GM18873 (cell line): ENCODE measurements at regions not wholly inside any gene's neighbourhood (a gene's known extent, or its start where the extent isn't known, plus 50 kb on each side); places are given as distances from the start of the nearest gene placed in this dataset.
"Not testable (repeated sequence)": the region's sequence is repeated elsewhere in the genome, so short reads cannot be mapped to it uniquely, and the experiment has no call there.

Source experiments
- ATAC-seq: cut with Tn5 transposase; IDR thresholded peaks from one replicate; pipeline ENCODE4 v1.9.1; 2021; ENCODE audit warnings: mild to moderate bottlenecking, moderate library complexity, moderate number of reproducible peaks; ENCODE audit not compliant: unreplicated experiment, low FRiP score

GRCh38 chr2:17208511-17208910 is 309.7 kb downstream of the RAD51AP2 start:
- ATAC-seq: no peak

GRCh38 chr2:17206771-17207170 is 311.5 kb downstream of the RAD51AP2 start:
- no peak for ATAC-seq

GRCh38 chr2:17204214-17204613 is 314.0 kb downstream of the RAD51AP2 start:
- not testable (repeated sequence) for ATAC-seq

GRCh38 chr2:17202628-17203027 is 315.6 kb downstream of the RAD51AP2 start:
- peak; percentile 90 for ATAC-seq

- ATAC-seq: no peak
Observed at GRCh38 chr2:17199741-17200140, 318.5 kb downstream of the RAD51AP2 start.

GRCh38 chr2:17196380-17196779 is 321.9 kb downstream of the RAD51AP2 start:
- ATAC-seq: no peak

GRCh38 chr2:17195016-17195415 is 323.2 kb downstream of the RAD51AP2 start:
- no peak for ATAC-seq

GRCh38 chr2:17194083-17194482 is 324.2 kb downstream of the RAD51AP2 start:
- ATAC-seq: no peak

- ATAC-seq: not testable (repeated sequence)
Observed at GRCh38 chr2:17193433-17193890, 324.8 kb downstream of the RAD51AP2 start.

GRCh38 chr2:17191223-17191622 is 327.0 kb downstream of the RAD51AP2 start:
- ATAC-seq: no peak

GRCh38 chr2:17190527-17190926 is 327.7 kb downstream of the RAD51AP2 start:
- ATAC-seq: no peak

GRCh38 chr2:17188721-17189120 is 329.5 kb downstream of the RAD51AP2 start:
- ATAC-seq: no peak

GRCh38 chr2:17184512-17184911 is 333.7 kb downstream of the RAD51AP2 start:
- ATAC-seq: no peak

GRCh38 chr2:17182399-17182798 is 335.8 kb downstream of the RAD51AP2 start:
- ATAC-seq: no peak

- ATAC-seq: no peak
Observed at GRCh38 chr2:17181051-17181752, 337.0 kb downstream of the RAD51AP2 start.

GRCh38 chr2:17179145-17179808 is 339.0 kb downstream of the RAD51AP2 start:
- ATAC-seq: no peak

GRCh38 chr2:17177088-17177487 is 341.2 kb downstream of the RAD51AP2 start:
- no peak for ATAC-seq

- ATAC-seq: peak; percentile 81
Observed at GRCh38 chr2:17171446-17172049, 346.7 kb downstream of the RAD51AP2 start.

GRCh38 chr2:17166506-17166905 is 351.7 kb downstream of the RAD51AP2 start:
- no peak for ATAC-seq

- no peak for ATAC-seq
Observed at GRCh38 chr2:17164550-17164949, 353.7 kb downstream of the RAD51AP2 start.

GRCh38 chr2:17163638-17164037 is 354.6 kb downstream of the RAD51AP2 start:
- ATAC-seq: no peak

- no peak for ATAC-seq
Observed at GRCh38 chr2:17162713-17163112, 355.5 kb downstream of the RAD51AP2 start.
